ENCODE measurements at regions not wholly inside any gene's neighbourhood (a gene's known extent, or its start where the extent isn't known, plus 50 kb on each side); places are given as distances from the start of the nearest gene placed in this dataset.

DNA sequence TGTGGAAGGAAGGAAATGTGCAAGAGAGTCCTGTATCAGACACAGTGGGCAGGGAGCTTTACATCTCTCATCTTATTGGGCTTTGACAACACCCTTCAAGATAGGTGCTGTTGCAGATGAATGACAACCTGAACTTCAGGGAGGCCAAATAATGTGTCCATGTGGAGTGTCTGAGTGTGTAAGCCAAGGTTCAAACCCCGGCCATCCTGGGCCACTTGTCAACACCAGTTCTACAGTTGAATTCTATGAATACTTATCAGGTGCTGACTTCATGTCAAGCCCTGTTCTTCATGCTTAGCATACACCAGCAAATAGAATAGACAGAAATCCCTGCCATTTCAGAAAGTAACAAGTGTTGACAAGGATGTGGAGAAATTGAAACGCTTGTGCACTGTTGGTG is 354.4 kb downstream of the KCNRG start:
- Histone ChIP-seq H4K20me1 (ENCODE audit: insufficient read depth, poor library complexity, severe bottlenecking) (no peaks in the 10 kb centered on the region), H2AFZ (no peak overlapping the region), H3K4me1 (ENCODE audit: insufficient read depth) (peaks cover 8% of the 10 kb centered on the region), H3K4me2 (no peak overlapping the region), H3K9me2 (replicated peaks; ENCODE audit: insufficient read depth) (no peaks in the 10 kb centered on the region), H3K36me3 (replicated peaks; ENCODE audit: insufficient read depth, low read depth) (no peaks in the 10 kb centered on the region), H3K79me2 (no peaks in the 10 kb centered on the region), H3K27me3 (no peaks in the 10 kb centered on the region), H3K9me3 (ENCODE audit: low read depth) (no peaks in the 10 kb centered on the region), H3K4me3 (no peak overlapping the region), H3K27ac (no peak overlapping the region)
- no peak for TF ChIP-seq EZH2phosphoT487 (IDR thresholded peaks at IDR 0.05; ENCODE audit: low read depth, severe bottlenecking, unreplicated experiment)
- TF ChIP-seq, protein P1, sequence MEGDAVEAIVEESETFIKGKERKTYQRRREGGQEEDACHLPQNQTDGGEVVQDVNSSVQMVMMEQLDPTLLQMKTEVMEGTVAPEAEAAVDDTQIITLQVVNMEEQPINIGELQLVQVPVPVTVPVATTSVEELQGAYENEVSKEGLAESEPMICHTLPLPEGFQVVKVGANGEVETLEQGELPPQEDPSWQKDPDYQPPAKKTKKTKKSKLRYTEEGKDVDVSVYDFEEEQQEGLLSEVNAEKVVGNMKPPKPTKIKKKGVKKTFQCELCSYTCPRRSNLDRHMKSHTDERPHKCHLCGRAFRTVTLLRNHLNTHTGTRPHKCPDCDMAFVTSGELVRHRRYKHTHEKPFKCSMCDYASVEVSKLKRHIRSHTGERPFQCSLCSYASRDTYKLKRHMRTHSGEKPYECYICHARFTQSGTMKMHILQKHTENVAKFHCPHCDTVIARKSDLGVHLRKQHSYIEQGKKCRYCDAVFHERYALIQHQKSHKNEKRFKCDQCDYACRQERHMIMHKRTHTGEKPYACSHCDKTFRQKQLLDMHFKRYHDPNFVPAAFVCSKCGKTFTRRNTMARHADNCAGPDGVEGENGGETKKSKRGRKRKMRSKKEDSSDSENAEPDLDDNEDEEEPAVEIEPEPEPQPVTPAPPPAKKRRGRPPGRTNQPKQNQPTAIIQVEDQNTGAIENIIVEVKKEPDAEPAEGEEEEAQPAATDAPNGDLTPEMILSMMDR (IDR thresholded peaks at IDR 0.05; ENCODE audit: poor library complexity) = no peak
- TF ChIP-seq EZH2 (IDR thresholded peaks at IDR 0.05; ENCODE audit: borderline replicate concordance) = no peak
- 98% methylated on average over 2 of the region's 2 CpGs for WGBS (ENCODE audit: low lambda C conversion rate, missing lambda C conversion rate)
- DNase-seq (ENCODE audit: low spot score) = no peak

DNA sequence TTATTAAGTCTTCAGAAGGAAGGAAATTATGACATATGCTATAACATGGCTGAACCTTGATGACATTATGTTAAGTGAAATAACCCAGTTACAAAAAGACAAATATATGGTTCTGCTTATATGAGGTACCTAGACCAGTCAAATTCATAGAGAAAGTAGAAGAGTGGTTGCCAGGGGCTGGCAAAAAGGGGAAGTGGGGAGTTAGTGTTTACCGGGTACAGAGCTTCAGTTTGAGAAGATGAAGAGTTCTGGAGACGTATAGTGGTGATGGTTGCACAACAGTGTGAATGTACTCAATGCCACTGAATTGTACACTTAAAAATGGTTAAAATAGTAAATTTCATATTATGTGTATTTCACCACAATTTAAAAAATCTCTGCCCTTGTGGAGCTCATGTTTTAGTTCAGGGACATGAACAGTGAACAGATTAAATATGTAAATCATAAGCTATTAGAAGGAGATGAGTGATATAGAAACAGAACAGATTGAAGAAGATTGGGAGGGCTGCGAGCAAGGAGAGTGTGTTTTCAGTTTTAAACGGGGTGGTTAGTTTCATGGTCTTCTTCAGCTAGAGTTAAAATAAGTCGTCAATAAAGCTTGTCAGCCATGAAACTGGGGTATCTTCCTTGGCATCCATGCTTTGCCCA is 355.2 kb downstream of the KCNRG start:
- no peak overlapping the region for H3K27ac ChIP-seq
- H3K9me3 ChIP-seq (ENCODE audit: low read depth) = no peaks in the 10 kb centered on the region
- H3K79me2 ChIP-seq = no peaks in the 10 kb centered on the region
- H3K36me3 ChIP-seq (replicated peaks; ENCODE audit: insufficient read depth, low read depth) = no peaks in the 10 kb centered on the region
- H3K9me2 ChIP-seq (replicated peaks; ENCODE audit: insufficient read depth) = no peaks in the 10 kb centered on the region
- peaks cover 5% of the 10 kb centered on the region for H3K4me1 ChIP-seq (ENCODE audit: insufficient read depth)
- 88% methylated on average over 5 of the region's 5 CpGs for WGBS (ENCODE audit: low lambda C conversion rate, missing lambda C conversion rate)
- DNase-seq (ENCODE audit: low spot score) = no peak
- H3K27me3 ChIP-seq = no peaks in the 10 kb centered on the region
- H2AFZ ChIP-seq = no peak overlapping the region
- no peaks in the 10 kb centered on the region for H4K20me1 ChIP-seq (ENCODE audit: insufficient read depth, poor library complexity, severe bottlenecking)
- no peak for TF ChIP-seq EZH2phosphoT487 (IDR thresholded peaks at IDR 0.05; ENCODE audit: low read depth, severe bottlenecking, unreplicated experiment)
- TF ChIP-seq, protein P1 (IDR thresholded peaks at IDR 0.05; ENCODE audit: poor library complexity) = no peak
- no peak for TF ChIP-seq EZH2 (IDR thresholded peaks at IDR 0.05; ENCODE audit: borderline replicate concordance)
- H3K4me3 ChIP-seq = no peak overlapping the region
- H3K4me2 ChIP-seq = no peak overlapping the region

DNA sequence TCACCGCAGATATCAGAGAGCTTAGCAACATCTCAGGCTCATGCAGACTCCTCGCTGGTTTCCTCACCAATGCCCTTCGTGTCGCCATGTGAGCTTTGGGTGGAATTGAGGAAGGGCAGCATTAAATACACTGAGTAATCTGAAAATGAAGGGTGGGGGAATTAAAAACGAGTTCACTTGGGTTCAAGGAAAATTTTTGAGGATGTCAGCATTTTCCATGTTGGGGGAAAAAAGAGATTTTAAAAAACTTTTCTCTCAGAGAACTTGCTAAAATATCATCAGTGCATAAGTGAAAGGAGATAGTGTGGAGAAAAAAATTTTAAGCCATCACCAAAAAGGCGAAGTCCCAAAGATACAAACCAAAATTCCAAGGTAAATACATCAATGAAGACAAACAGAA is 359.3 kb downstream of the KCNRG start:
- Histone ChIP-seq H3K79me2 (no peaks in the 10 kb centered on the region), H3K27me3 (no peaks in the 10 kb centered on the region), H3K36me3 (replicated peaks; ENCODE audit: insufficient read depth, low read depth) (no peaks in the 10 kb centered on the region), H3K9me3 (ENCODE audit: low read depth) (no peaks in the 10 kb centered on the region), H3K4me2 (no peak overlapping the region), H2AFZ (no peak overlapping the region), H3K4me3 (no peak overlapping the region), H3K27ac (no peak overlapping the region), H4K20me1 (ENCODE audit: insufficient read depth, poor library complexity, severe bottlenecking) (no peaks in the 10 kb centered on the region), H3K9me2 (replicated peaks; ENCODE audit: insufficient read depth) (no peaks in the 10 kb centered on the region), H3K4me1 (ENCODE audit: insufficient read depth) (peaks cover 7% of the 10 kb centered on the region)
- no peak for DNase-seq (ENCODE audit: low spot score)
- TF ChIP-seq, protein P1 (IDR thresholded peaks at IDR 0.05; ENCODE audit: poor library complexity) = no peak
- TF ChIP-seq EZH2phosphoT487 (IDR thresholded peaks at IDR 0.05; ENCODE audit: low read depth, severe bottlenecking, unreplicated experiment) = no peak
- no peak for TF ChIP-seq EZH2 (IDR thresholded peaks at IDR 0.05; ENCODE audit: borderline replicate concordance)
- WGBS (ENCODE audit: low lambda C conversion rate, missing lambda C conversion rate) = 95% methylated on average over 6 of the region's 6 CpGs

All from hepatocyte (in vitro differentiated cells).